GM04504 (cell line): ENCODE measurements at regions not wholly inside any gene's neighbourhood (a gene's known extent, or its start where the extent isn't known, plus 50 kb on each side); places are given as distances from the start of the nearest gene placed in this dataset.
"Not testable (repeated sequence)": the region's sequence is repeated elsewhere in the genome, so short reads cannot be mapped to it uniquely, and the experiment has no call there.

ENCODE experiments used
- DNase-seq: peaks from one replicate; pipeline ENCODE4 v3.0.0-alpha.2; 2012; ENCODE audit warnings: low read depth

DNA sequence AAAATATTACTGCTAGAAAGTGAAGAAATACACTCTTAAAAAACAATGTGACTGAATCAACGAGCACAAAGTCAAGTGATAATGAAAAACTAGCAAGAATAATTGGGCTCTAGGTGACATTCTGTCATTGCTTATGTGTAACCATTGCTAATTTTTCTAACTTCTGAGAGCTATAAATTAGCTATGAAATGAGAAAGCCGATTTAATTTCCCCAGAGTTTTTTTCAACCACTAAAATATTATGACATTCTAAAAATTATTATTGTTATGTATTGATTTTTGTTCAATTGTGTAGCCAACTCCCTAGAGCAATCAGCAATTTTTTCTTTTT lies 458.6 kb upstream of the ATXN8OS start:
- no peak for DNase-seq

DNA sequence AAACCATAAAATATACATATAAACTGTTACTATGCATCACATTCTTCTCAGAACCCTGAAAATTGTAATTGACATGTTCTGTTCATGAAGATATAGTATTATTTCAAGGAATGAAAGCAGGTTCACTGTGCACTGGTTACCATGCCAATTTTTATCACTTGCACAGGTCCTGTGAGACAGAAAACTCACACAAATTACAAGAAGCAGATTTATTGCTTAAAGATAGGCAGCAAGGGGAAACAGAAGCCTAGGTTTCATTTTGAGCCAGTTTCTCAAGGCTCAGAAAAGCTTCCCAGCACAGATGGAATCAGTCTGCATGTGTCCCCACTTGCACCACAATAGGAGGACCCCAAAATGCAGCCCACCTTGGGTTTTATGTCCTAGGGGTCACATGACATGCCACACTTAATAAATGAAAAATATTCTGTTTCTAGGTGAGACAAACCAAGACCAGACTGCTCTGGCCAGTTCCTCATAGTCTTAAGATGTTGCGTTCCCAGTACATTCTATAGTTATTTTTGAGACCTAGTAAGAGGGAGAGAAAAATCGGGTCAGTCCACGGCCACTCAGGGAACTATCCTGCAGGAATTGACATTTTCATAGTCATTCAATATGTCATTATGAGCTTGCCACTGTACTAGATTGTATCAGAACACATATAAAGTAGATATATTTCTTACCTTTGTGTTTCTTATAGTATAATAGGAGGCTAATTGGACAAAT lies 459.1 kb upstream of the ATXN8OS start:
- no peak for DNase-seq

DNA sequence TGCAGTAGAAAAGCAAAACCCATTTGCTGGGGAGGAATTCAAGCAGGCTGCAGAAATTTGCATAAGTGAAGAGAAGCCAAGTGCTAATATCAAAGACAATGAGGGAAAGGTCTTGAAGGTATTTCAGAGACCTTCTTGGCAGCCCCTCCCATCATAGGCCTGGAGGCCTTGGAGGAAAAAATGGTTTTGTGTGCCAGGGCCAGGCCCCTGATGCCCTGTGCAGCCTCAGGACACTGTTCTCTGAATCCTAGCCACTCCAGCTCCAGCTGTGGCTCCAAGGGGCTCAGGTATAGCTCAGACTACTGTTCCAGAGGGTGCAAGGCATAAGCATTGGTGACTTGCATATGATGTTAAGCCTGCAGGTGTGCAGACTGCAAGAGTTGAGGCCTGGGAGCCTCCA lies 463.2 kb upstream of the ATXN8OS start:
- DNase-seq: no peak

DNA sequence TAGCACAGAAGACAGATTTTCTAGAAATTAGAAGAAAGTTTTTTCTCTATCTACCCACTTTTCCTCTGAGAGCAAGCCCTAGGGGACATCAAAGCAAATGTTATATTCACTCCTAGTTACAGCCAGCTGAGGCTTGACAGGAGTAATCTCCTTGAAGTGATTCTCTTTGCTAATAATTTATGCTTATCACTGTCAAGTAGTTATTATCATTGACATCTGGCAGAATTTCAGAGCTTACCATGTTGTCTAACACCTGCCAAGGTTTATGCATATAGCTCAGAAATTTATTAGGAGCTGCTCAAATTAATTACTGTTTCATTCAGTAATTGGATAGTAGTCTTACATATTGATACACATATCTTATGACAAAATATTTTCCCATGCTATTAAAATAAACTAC lies 465.9 kb upstream of the ATXN8OS start:
- DNase-seq: no peak

DNA sequence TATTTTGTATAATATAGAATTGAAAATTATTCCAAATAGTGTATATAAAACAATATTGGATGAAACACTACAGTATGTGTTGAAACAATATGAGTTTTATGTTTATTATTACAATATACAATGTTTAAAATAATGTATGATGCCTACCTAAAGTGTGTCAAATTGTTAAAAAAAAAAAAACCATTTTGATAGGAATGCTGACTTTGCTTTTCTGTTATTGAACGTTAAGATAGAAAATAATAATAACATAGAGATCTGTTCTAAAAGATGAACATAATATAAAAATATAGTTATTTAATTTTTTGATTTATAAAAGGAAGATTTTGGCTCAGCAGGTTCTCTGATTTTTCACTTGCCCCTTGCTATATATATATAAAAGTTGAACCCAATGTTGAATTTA lies 474.6 kb upstream of the ATXN8OS start:
- no peak for DNase-seq

DNA sequence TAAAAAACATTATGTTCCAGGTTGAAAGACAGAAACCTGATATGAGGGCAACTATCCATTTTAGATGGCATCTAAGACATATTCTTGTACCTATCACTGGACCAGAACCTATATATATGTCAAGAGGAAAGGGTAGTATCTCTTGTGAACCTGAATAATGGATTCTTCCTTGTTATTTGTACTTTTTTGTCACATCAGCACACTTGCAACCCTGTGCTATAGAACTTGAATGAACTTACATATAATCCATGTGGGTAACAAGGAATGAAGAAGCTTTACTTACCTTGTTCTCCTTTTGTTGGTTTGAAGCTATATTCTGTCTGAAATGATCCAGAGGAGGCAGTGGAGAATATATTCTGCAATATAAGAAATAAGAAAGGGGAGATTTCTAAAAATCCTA lies 483.7 kb upstream of the ATXN8OS start:
- DNase-seq: no peak

DNA sequence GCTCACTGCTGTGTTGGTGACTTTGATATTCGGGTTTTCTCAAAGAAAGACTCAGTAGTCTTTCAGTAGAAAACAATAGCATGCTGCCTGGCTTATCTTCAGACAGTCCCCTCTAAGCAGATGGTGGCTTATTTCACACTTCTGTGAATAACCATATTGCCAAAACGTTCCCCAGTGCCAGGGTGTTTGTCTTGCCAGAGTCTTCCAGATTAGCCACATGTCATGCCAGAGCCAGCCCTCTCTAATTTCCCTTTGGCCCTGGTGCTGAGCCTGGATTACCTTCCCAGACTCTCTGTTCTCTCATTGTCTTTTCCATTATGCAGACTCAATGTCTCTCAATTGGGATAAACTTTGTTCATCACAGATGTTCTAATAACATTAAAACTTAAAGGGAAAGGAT lies 488.0 kb upstream of the ATXN8OS start:
- no peak for DNase-seq

DNA sequence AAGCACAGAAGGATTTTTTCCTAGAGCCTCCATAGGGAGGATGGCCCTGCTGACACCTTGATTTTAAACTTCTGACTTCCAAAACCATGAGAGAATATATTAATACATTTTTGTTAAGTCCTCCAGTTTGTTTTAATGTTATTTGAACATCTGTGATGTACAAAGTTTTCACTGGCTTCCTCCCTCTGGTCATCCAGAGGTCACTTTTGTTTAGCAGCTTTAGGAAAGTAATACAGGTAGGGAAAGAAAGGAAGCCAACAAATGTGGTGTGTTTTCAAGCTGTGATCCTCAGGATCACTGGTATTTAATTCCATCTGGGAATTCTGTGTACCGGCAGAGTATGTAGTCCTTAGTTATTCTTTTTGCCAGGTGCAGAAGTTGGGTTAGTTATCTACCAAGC lies 488.8 kb upstream of the ATXN8OS start:
- no peak for DNase-seq

DNA sequence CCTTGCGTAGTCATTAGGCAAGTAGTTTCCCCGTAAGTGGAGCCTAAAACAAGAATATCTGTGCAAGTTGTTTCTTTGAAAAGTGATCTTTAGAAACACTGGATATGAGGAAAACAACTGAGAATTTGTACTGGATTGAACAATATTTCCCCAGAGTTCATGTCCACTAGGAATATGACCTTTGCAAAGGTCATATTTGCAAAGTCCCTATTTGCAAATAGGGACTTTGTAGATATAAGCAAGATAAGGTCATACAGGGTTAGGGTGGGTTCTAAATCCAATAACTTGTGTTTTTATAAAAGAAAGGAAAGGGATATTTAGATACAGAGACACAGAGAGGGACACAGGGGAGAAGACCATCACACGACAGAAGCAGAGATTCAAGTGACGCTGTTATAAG lies 489.2 kb upstream of the ATXN8OS start:
- DNase-seq: no peak

DNA sequence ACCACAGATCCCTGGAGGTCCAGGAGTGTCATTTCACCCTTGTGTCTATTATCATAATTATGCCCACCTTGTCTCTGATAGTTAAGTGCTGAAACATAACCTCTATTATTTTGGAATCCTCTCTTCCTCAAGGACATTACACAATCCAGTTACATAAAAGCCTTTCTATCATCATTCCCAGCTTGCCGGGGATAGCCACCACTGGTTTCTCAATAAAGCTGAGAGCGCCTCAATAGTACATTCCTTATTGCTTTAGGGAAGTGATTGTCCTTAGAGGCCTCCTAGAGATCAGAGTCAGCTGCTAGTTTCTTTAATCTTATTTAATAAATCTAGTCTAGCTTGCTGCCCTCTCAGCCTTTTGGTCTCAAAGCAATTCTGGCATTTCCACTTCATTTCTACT lies 490.0 kb upstream of the ATXN8OS start:
- no peak for DNase-seq

DNA sequence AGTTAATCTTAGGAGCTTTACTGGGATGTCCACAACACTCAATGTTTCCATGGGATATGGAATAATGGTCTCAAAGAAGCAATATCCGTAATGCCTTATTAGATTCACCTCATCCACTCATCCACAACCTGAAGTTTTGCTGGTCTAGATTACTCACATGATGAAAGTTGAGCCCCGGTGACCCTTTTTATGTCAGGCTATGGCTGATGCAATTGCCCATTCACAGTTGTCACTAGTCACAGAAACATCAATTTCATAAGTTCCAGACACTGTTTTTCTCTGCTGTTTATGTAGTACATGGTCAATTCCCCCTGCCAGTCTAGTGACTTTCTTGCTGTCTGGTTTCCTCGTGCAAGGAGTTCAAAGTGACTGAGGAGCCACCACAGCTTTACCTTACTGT lies 491.2 kb upstream of the ATXN8OS start:
- no peak for DNase-seq

DNA sequence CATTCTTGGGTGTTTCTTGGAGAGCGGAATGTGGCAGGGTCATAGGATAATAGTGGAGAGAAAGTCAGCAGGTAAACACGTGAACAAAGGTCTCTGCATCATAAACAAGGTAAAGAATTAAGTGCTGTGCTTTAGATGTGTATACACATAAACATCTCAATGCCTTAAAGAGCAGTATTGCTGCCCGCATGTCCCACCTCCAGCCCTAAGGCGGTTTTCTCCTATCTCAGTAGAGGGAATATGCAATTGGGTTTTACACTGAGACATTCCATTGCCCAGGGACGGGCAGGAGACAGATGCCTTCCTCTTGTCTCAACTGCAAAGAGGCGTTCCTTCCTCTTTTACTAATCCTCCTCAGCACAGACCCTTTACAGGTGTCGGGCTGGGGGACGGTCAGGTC lies 492.6 kb upstream of the ATXN8OS start:
- DNase-seq: not testable (repeated sequence)

DNA sequence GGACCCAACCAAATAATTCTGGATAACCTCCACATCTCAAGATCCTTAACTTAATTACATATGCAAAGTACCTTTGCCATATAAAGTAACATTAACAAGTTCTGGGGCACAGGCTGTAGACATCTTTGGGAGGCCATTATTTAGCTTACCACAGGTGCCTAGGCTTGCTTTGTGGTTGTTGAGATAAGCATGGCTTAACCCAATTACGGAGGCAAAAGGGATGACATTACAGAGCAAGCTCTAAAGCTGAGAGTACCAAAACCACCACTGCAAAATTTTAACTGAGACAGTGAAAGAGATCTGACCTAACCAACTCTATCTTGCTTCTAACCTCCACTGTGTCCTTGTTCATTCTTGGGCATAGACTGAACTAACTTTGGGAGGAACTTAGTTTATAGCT lies 502.9 kb upstream of the ATXN8OS start:
- DNase-seq: no peak

DNA sequence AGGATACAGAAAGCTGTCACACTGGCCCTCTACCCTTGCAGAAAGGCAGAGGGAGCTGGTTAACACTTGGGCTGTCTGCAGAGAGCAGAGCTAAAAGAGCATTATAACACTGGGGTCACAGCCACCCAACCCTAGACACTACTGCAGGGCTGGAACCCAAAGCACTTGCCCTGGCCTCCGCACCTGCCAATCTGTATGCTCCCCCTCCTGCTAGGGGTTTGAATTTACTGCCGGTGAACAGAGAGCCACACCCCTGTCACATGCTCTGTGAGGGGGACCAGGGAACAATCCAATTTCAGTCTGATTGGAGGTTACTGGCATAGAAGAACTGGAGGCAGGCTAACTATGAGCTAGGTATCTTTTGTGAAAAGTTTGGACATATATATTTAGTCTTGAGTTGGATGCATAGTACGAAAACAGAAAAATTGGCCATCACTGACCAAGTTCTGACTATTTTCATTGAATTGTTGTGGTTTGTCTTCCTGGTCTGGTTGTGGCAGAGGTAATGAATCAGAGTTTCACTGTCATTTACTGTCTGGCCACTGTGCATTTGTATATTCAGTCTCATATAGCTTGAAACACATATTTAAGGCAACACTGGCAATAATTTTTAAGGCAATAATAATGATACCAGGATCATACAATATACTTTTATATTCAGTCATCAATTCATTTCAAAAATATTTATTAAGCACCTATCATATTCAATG lies 504.3 kb upstream of the ATXN8OS start:
- no peak for DNase-seq

DNA sequence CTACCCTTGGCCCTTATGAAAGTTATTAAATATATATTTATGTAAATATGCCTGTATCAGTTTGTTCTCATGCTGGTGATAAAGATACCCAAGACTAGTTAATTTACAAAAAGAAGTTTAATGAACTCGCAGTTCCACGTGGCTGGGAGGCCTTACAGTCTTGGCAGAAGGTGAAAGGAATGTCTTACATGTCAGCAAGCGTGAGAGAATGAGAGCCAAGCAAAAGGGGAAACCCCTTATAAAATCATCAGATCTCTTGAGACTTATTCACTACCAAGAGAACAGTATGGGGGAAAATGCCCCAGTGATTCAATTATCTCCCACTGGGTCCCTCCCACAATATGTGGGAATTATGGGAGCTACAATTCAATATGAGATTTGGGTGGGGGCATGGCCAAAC lies 506.0 kb upstream of the ATXN8OS start:
- no peak for DNase-seq

DNA sequence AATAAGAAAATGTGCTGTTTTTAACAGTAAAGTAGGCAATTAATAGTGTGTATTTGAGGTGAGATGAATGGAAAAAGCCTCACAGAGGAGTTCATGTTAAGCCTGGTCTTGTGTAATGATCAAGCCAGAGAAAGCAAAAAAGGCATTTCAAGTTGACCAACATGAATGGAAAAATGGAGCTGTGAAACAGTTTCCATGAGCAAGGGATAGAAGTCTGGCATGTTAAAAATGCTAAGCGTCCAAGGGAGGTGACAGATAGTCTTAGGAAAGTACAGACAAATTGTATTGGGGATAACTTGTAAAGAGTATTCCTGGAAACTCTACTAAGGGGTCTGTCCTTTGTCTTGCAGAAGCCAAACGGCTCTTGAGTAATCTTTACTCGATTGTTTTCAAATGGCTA lies 506.8 kb upstream of the ATXN8OS start:
- DNase-seq: no peak

DNA sequence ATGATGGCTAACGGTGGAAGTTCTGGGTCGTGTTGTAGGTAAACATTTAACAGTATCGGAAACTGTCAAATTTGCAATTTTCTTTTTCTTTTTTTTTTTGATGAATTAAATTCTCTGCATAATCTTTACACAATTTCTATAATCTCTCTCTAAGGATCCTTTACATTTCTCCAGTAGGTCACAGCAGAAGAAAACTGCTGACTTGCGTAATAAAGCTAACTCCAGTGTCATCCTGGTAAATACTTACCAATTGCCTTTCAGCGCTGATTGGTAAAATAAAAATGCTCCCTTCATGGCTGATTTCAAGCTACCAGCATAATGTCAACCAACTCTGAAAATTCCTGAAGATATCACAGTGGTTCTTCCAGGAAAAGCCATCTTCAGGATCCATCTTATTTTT lies 510.5 kb upstream of the ATXN8OS start:
- no peak for DNase-seq

DNA sequence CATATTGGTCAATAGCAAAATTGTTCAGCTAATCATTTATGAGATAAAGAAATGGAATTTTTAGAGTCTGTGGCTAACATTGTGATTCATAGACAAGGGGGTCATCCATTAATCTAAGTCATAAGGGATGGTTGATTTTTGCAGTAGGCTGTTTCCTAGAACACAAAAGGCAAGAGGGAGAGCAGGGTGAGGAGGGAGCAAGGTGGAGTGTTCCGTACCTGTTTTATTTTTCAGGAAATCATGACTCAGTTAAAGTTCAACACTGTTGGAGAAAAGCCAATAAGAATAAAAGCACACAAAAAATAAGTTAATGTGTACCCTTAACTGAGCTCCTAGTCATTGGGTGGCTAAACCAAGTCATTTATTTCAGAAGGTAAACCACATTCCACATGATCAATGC lies 512.4 kb upstream of the ATXN8OS start:
- DNase-seq: no peak

DNA sequence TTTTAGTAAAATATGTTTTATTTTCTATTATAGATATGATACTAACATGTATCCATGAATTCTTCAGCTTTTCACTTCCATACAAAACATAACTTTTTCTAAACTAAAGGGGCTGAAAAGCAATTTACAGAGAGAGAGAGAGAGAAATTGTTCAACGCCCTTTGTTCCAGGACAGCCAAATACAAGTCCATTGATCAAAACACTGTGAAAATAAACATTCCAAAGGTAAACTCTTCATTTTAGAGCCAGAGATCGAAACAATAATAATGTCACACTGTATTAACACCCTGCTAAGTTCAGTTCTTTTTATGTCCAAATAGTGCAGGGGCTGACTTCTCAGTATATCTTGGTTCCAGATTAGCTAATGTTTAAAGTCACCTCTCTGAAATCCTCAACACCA lies 516.2 kb upstream of the ATXN8OS start:
- DNase-seq: no peak

DNA sequence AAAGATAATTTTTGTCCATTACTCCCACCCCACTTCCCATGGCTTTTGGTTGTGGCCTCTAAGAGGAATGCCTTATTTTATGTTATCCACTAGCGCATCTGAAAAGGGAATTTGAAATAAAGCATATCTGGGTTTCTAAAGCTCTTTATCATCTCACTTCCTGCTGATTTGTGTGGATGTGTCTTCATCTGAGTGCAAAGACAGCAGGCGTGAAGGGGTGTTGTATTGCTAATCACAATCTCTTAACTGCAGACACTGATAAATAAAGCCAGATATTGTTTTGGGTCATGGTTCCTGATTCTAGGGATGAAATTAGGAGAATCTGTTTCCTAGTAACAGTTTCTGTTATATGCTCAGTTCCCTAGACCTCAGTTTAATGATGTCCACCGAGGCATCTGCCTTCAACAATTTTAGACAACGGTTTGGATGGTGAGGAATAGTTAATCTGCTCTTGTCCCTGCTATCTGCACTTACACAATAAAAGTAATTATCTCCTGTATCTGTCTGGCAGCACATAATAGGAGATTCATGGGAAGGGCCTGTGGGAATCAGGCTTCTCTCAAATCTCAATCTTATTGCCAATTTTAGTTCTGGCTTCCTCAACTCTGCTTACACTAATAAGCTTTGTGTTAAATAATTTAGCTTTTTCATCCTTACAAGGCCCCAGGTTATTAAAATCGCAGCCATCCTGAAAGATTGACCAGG lies 517.9 kb upstream of the ATXN8OS start:
- no peak for DNase-seq

DNA sequence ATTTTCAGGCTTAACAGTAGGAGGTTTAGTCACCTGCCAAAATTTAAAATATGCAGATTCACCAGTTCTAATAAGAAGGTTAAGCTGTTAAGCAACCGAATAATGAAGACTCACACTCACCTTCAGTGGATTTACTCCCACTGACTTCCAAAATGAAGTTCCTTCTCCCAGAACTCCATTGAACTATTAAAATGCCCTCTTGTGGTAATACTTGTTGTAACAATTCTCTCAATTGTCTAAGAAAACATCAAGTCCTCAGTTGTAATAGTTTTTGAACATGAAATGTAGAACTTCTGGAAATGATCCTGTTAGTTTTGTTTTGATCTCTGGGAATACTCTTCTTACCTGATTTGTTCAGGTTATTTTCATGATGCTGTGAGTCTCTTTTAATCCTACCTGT lies 522.0 kb upstream of the ATXN8OS start:
- DNase-seq: no peak

DNA sequence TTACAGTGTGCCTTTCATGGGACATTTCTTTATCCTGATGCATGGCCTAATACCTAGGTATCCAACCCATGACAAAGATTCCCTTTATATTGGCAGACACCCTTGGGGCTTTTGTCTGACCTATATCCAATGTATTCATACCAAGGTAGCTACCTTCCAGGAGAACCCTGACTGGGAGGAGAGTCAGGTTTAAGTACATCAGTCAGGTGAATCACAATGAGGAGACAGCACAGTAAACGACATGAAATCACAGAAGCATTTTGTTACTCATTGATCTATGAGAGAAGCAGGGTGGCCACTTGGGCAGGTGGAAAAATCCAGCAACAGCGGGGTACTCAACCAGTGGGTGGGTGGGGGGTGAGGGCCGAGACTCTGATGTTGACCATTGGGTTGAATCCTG lies 527.4 kb upstream of the ATXN8OS start:
- no peak for DNase-seq

DNA sequence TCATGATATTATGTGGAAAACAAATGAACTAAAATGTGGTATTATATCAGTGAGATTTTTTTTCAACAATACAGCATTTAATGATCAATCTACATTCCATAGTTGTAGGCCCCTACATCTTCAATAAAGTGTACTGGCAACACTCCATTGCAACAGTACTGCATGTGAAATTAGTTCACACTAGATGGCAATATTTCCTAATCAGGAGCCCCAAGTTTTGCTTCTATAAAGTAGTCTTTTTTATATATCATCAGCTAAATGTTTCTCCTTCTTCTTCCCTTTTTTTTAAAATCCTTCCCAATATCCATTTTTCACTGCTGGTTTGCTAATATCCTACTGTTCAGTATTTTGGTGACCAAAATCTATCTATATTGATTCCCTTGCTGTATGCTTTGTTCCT lies 528.3 kb upstream of the ATXN8OS start:
- no peak for DNase-seq
